Spinal cord (tissue), 9 donors: ENCODE measurements at regions not wholly inside any gene's neighbourhood (a gene's known extent, or its start where the extent isn't known, plus 50 kb on each side); places are given as distances from the start of the nearest gene placed in this dataset.

Experiments used
- DNase-seq, 6 donors: peaks; one replicate each; pipeline versions ENCODE4 v3.0.0 to v3.0.0-alpha.2; 2013 to 2015; ENCODE audit warnings: low spot score in 6 of 6, low read depth in 4 of 6
- H3K27ac ChIP-seq: one replicate; pipeline ENCODE4 v1.5.1; 2013; ENCODE audit warnings: low read depth, low read length, control low read depth
- H3K27me3 ChIP-seq: one replicate; pipeline ENCODE4 v1.6.1; 2013; ENCODE audit warnings: low read length; ENCODE audit not compliant: control insufficient read depth, insufficient read depth
- H3K36me3 ChIP-seq: one replicate; pipeline ENCODE4 v1.6.1; 2013; ENCODE audit warnings: low read length; ENCODE audit not compliant: control insufficient read depth, insufficient read depth
- H3K4me1 ChIP-seq: one replicate; pipeline ENCODE4 v1.6.1; 2013; ENCODE audit warnings: low read length; ENCODE audit not compliant: control insufficient read depth, insufficient read depth
- H3K4me3 ChIP-seq: one replicate; pipeline ENCODE4 v1.5.1; 2013; ENCODE audit warnings: low read depth, low read length, control low read depth
- H3K9me3 ChIP-seq: one replicate; pipeline ENCODE4 v1.6.1; 2013; ENCODE audit warnings: low read length; ENCODE audit not compliant: control insufficient read depth, insufficient read depth
- WGBS: methylation state at CpG from one replicate; pipeline ENCODE4 v1.1.5; 2013; ENCODE audit warnings: missing lambda C conversion rate; ENCODE audit not compliant: insufficient coverage; 5-methylcytosine and 5-hydroxymethylcytosine counted together
- donor health status: healthy.

- Histone ChIP-seq H3K4me3 (no peak overlapping the region), H3K27ac (no peak overlapping the region), H3K9me3 (no peaks in the 10 kb centered on the region), H3K4me1 (no peaks in the 10 kb centered on the region), H3K27me3 (no peaks in the 10 kb centered on the region), H3K36me3 (no peaks in the 10 kb centered on the region)
- DNase-seq, result no peak
- 93% methylated on average over 3 of the region's 8 CpGs for WGBS
These were observed 108.3 kb upstream of the CNTNAP2 start for GRCh38 chr7:146008293-146008692.

DNA sequence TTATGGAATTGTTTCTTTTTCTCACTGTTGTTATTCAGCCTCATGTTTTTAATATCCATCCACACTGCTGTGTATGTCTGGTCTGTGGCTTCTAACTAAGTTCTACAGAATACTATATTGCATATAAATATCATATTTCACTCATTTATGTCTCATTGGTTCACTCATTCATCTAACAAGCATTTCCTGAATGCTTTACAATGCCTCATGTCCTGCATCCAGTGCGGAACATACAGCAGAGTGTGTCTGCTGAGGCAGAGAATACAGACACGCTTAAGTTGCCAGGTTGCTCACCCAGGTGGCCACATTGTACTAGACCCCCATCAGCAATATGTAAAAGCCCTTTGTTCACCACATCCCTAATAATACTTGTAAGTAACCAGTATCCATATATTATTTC, 111.8 kb upstream of the CNTNAP2 start:
- H3K27me3 ChIP-seq, result no peaks in the 10 kb centered on the region
- no peaks in the 10 kb centered on the region for H3K4me1 ChIP-seq
- no peaks in the 10 kb centered on the region for H3K36me3 ChIP-seq
- no peaks in the 10 kb centered on the region for H3K9me3 ChIP-seq
- WGBS, result 91% methylated on average over 2 of the region's 2 CpGs
- no peak overlapping the region for H3K4me3 ChIP-seq
- no peak for DNase-seq
- no peak overlapping the region for H3K27ac ChIP-seq

DNA sequence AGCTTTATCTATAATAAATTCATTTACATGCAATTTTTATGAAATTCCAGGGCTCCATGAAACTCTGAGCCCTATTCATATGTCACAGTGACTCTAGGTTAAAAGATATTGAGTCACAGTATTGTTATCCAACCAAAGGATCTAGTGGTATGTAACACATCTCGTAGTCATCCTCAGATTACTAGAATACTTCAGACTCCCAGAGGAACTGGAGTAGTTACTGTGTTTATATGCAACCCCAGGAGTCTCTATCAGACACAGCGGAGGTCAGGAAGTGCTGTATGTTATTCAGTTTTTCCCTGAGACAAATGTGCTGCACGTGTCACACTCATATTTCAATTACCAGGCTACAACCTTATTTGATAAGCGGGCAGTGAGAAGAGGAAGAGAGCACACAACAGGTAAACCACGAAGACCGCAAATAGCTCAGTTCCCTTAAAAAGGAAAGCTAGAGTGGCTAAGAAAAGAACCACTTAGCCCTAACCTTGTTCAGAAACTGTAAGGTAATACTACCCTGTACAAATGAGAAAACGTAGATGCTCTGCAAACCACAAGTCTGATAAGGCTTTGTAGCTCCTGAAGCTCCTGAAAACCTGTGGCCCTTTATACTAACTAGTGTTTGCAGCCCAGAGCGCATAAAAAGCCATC, 114.0 kb upstream of the CNTNAP2 start:
- Histone ChIP-seq H3K27me3 (no peaks in the 10 kb centered on the region), H3K36me3 (no peaks in the 10 kb centered on the region), H3K4me1 (no peaks in the 10 kb centered on the region), H3K27ac (no peak overlapping the region), H3K4me3 (no peak overlapping the region), H3K9me3 (peaks cover 1% of the 10 kb centered on the region)
- DNase-seq, result no peak
- WGBS, result 91% methylated on average over 4 of the region's 8 CpGs

- no peaks in the 10 kb centered on the region for H3K36me3 ChIP-seq
- H3K4me3 ChIP-seq, result no peak overlapping the region
- no peaks in the 10 kb centered on the region for H3K4me1 ChIP-seq
- H3K9me3 ChIP-seq, result peaks cover 1% of the 10 kb centered on the region
- no peak for DNase-seq
- no peaks in the 10 kb centered on the region for H3K27me3 ChIP-seq
- H3K27ac ChIP-seq, result no peak overlapping the region
These were observed 114.6 kb upstream of the CNTNAP2 start for GRCh38 chr7:146002008-146002407.

DNA sequence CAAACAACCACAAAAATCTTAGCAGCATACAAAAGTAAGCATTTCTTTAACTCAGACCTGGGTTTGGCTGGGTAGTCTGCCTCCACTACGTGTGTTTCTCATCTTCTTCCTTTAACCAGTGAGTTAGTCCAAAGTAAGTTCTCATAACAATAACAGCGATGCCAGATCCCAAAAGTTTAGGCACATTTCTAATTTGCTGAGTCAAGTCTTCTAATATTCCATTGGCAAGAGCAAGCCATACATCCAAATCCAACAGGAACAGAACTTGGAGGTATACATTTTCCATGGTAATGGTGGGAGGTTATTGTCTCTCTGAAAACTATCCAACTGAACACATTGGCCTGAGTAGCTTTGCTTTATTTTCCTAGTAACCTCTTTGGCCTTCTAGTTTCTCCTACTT, 115.7 kb upstream of the CNTNAP2 start:
- 70% methylated on average over 1 of the region's 2 CpGs for WGBS
- peaks cover 1% of the 10 kb centered on the region for H3K9me3 ChIP-seq

GRCh38 chr7:145989469-145989868, 127.1 kb upstream of the CNTNAP2 start:
- H3K27me3 ChIP-seq, result no peaks in the 10 kb centered on the region
- H3K36me3 ChIP-seq, result no peaks in the 10 kb centered on the region
- no peak for DNase-seq
- H3K9me3 ChIP-seq, result no peaks in the 10 kb centered on the region
- H3K4me1 ChIP-seq, result no peaks in the 10 kb centered on the region
- no peak overlapping the region for H3K27ac ChIP-seq
- H3K4me3 ChIP-seq, result no peak overlapping the region
- WGBS, result no CpG with 5 or more reads among the region's 4 CpGs

More for the DNA sequence above, 115.7 kb upstream of the CNTNAP2 start:
- Histone ChIP-seq H3K4me3 (no peak overlapping the region), H3K4me1 (no peaks in the 10 kb centered on the region), H3K27ac (no peak overlapping the region), H3K27me3 (no peaks in the 10 kb centered on the region), H3K36me3 (no peaks in the 10 kb centered on the region)
- DNase-seq, result no peak

GRCh38 chr7:145986248-145986874, 130.2 kb upstream of the CNTNAP2 start:
- no peak for DNase-seq
- no peaks in the 10 kb centered on the region for H3K27me3 ChIP-seq
- WGBS, result 77% methylated on average over 3 of the region's 4 CpGs
- H3K36me3 ChIP-seq, result no peaks in the 10 kb centered on the region
- no peaks in the 10 kb centered on the region for H3K9me3 ChIP-seq
- H3K4me1 ChIP-seq, result no peaks in the 10 kb centered on the region
- H3K27ac ChIP-seq, result no peak overlapping the region
- H3K4me3 ChIP-seq, result no peak overlapping the region

- Histone ChIP-seq H3K4me3 (no peak overlapping the region), H3K36me3 (no peaks in the 10 kb centered on the region), H3K4me1 (no peaks in the 10 kb centered on the region), H3K27me3 (no peaks in the 10 kb centered on the region), H3K27ac (no peak overlapping the region), H3K9me3 (no peaks in the 10 kb centered on the region)
- 83% methylated on average over 1 of the region's 1 CpG for WGBS
- DNase-seq, result peak in 1 of 6 donors; percentile 23
These were observed 137.8 kb upstream of the CNTNAP2 start for GRCh38 chr7:145978769-145979168.

- Histone ChIP-seq H3K36me3 (no peaks in the 10 kb centered on the region), H3K27ac (no peak overlapping the region), H3K4me3 (no peak overlapping the region), H3K27me3 (no peaks in the 10 kb centered on the region), H3K9me3 (no peaks in the 10 kb centered on the region), H3K4me1 (no peaks in the 10 kb centered on the region)
- 75% methylated on average over 1 of the region's 4 CpGs for WGBS
- DNase-seq, result no peak
These were observed 156.6 kb upstream of the CNTNAP2 start for GRCh38 chr7:145959981-145960380.

GRCh38 chr7:145957160-145957890, 159.3 kb upstream of the CNTNAP2 start:
- Histone ChIP-seq H3K9me3 (no peaks in the 10 kb centered on the region), H3K4me1 (no peaks in the 10 kb centered on the region), H3K36me3 (no peaks in the 10 kb centered on the region), H3K27ac (no peak overlapping the region), H3K4me3 (no peak overlapping the region), H3K27me3 (no peaks in the 10 kb centered on the region)
- WGBS, result no CpG with 5 or more reads among the region's 2 CpGs
- no peak for DNase-seq
